K562 (cell line): ENCODE measurements at regions not wholly inside any gene's neighbourhood (a gene's known extent, or its start where the extent isn't known, plus 50 kb on each side); places are given as distances from the start of the nearest gene placed in this dataset.

Experiments used
- ATAC-seq: fragments of 200-7000 bp; cut with Tn5 transposase; 3 replicates; pipeline ENCODE4 v1.9.1; 2020; ENCODE audit warnings: moderate library complexity
- BruUV-seq: library from RNA; stranded (reverse); fragments of 400-500 nt; replicated peaks from 2 replicates; lab custom pipeline; 2021; lab: Mats Ljungman, UMichigan
- CTCF ChIA-PET: fragments of 300-600 bp; formaldehyde crosslinking; extraction: SDS; loops from one replicate; lab custom pipeline; 2021; ENCODE audit warnings: low intra/inter-chr PET ratio; lab: Yijun Ruan, JAX
- POLR2A ChIA-PET: fragments of 300-600, 350-650 bp; sonication (Branson Sonifier 250); formaldehyde crosslinking; extraction: SDS; loops from one replicate; lab custom pipeline; 2021; ENCODE audit warnings: antibody characterized with exemption, inconsistent platforms; lab: Yijun Ruan, JAX
- DNase-seq, 4 experiments: peaks; one replicate each; pipeline versions ENCODE4 v3.0.0 to v3.0.0-alpha.2; 2011 to 2018; ENCODE audit warnings: low spot score in 3 of 4, mixed read lengths in 3 of 4; ENCODE audit errors: extremely low read depth in 1 of 4
- FAIRE-seq: peaks from 2 replicates; lab custom pipeline; 2011; peaks lifted over from hg19 to GRCh38; lab: Jason Lieb, UNC
- H2AFZ ChIP-seq: 2 replicates; pipeline ENCODE4 v1.6.0; 2011; ENCODE audit warnings: low read depth, low read length, control low read depth, inconsistent platforms
- H3K27ac ChIP-seq: fragments of 200-600 bp; 3 replicates; pipeline ENCODE4 v1.8.0; 2011; ENCODE audit warnings: low read depth, mild to moderate bottlenecking, control low read depth, inconsistent platforms, low read length, moderate library complexity, mixed read lengths; ENCODE audit errors: extremely low read depth
- H3K27me3 ChIP-seq, 2 experiments: fragments of 300-600 bp in 1 of 2; 2 replicates in 1 of 2; 3 replicates in 1 of 2; pipeline versions ENCODE4 v1.6.0 to v1.8.0; 2011; ENCODE audit warnings: inconsistent platforms in 2 of 2, low read length in 2 of 2, mild to moderate bottlenecking in 1 of 2, mixed read lengths in 1 of 2, moderate library complexity in 1 of 2; ENCODE audit not compliant: control insufficient read depth in 2 of 2, insufficient read depth in 2 of 2
- H3K36me3 ChIP-seq: fragments of 300-600 bp; 3 replicates; pipeline ENCODE4 v1.8.0; 2011; ENCODE audit warnings: mild to moderate bottlenecking, low read length, inconsistent platforms; ENCODE audit not compliant: control insufficient read depth, insufficient read depth
- H3K4me1 ChIP-seq, 2 experiments: fragments of 200-600 bp in 1 of 2; replicated peaks in 1 of 2; 2 replicates in 1 of 2; 3 replicates in 1 of 2; pipeline versions ENCODE4 v1.5.1 to v1.8.0; 2011; ENCODE audit warnings: inconsistent platforms in 2 of 2, low read length in 2 of 2, mild to moderate bottlenecking in 1 of 2, mixed read lengths in 1 of 2, moderate library complexity in 1 of 2; ENCODE audit not compliant: control insufficient read depth in 2 of 2, insufficient read depth in 2 of 2
- H3K4me2 ChIP-seq: 2 replicates; pipeline ENCODE4 v1.6.1; 2011; ENCODE audit warnings: low read length, control low read depth, inconsistent platforms, mixed read lengths; ENCODE audit not compliant: insufficient read depth
- H3K4me3 ChIP-seq: fragments of 200-600 bp; sonication (generic), shearing (Covaris generic); 2 replicates; pipeline ENCODE4 v1.5.1; 2016; ENCODE audit warnings: control low read depth, inconsistent platforms
- H3K79me2 ChIP-seq: fragments of 200-600 bp; 3 replicates; pipeline ENCODE4 v1.8.0; 2011; ENCODE audit warnings: low read length, inconsistent platforms; ENCODE audit not compliant: control insufficient read depth, insufficient read depth
- H3K9ac ChIP-seq, 2 experiments: 2 replicates each; pipeline versions ENCODE4 v1.6.0 to v1.6.1; 2011; ENCODE audit warnings: low read depth in 2 of 2, low read length in 2 of 2, control low read depth in 1 of 2, inconsistent platforms in 1 of 2, mild to moderate bottlenecking in 1 of 2, mixed read lengths in 1 of 2; ENCODE audit not compliant: insufficient read depth in 1 of 2
- H3K9me1 ChIP-seq: one replicate; pipeline ENCODE4 v1.6.0; 2011; ENCODE audit warnings: inconsistent platforms, mild to moderate bottlenecking, low read length, moderate library complexity; ENCODE audit not compliant: control insufficient read depth, insufficient read depth
- H3K9me3 ChIP-seq: replicated peaks from 2 replicates; pipeline ENCODE4 v1.5.1; 2011; ENCODE audit warnings: low read depth, low read length, inconsistent platforms; ENCODE audit not compliant: control insufficient read depth, insufficient read depth
- H4K20me1 ChIP-seq: replicated peaks from 2 replicates; pipeline ENCODE4 v1.6.1; 2011; ENCODE audit warnings: low read length, inconsistent platforms, mixed read lengths; ENCODE audit not compliant: control insufficient read depth, insufficient read depth
- CBFA2T3 ChIP-seq: fragments of 450-650 bp; IDR thresholded peaks from 2 replicates; pipeline ENCODE4 v1.6.1; 2017
- CEBPG ChIP-seq, 3 experiments: fragments of 200-800 bp in 1 of 3; sonication (Bioruptor generic) in 1 of 3; sonication (generic) in 1 of 3; formaldehyde crosslinking in 1 of 3; IDR thresholded peaks in 2 of 3; conservative IDR thresholded peaks in 1 of 3; 2 replicates each; pipeline versions ENCODE4 v1.6.1 to v1.8.0; 2016 to 2022; ENCODE audit warnings: missing compliant biosample characterization in 2 of 3, missing genetic modification characterization in 2 of 3, mild to moderate bottlenecking in 1 of 3, missing genetic modification reagents in 1 of 3
- ERF ChIP-seq: fragments of 450-650 bp; formaldehyde crosslinking; IDR thresholded peaks from 2 replicates; pipeline ENCODE4 v1.4.0; 2020; ENCODE audit warnings: mild to moderate bottlenecking, mixed read lengths
- MAZ ChIP-seq, 2 experiments: fragments of 450-650 bp in 1 of 2; sonication (generic) in 1 of 2; formaldehyde crosslinking; IDR thresholded peaks in 1 of 2; conservative IDR thresholded peaks in 1 of 2; 2 replicates each; pipeline versions ENCODE4 v1.4.0 to v1.5.0; 2020; ENCODE audit warnings: mild to moderate bottlenecking in 1 of 2, missing genetic modification reagents in 1 of 2
- NFE2 ChIP-seq: IDR thresholded peaks from 2 replicates; pipeline ENCODE4 v1.6.1; 2014; ENCODE audit warnings: antibody characterized with exemption, low read depth
- PML ChIP-seq: IDR thresholded peaks from 2 replicates; pipeline ENCODE4 v1.6.1; 2012; ENCODE audit warnings: low read length, inconsistent platforms
- STAT5B ChIP-seq: fragments of 250-450 bp; sonication (Bioruptor Pico); IDR thresholded peaks from 2 replicates; pipeline ENCODE4 v1.8.0; 2021; ENCODE audit warnings: mild to moderate bottlenecking, inconsistent platforms
- XRCC5 ChIP-seq: fragments of 200-400 bp; formaldehyde crosslinking; IDR thresholded peaks from 2 replicates; pipeline ENCODE4 v1.6.1; 2017; ENCODE audit warnings: low read depth, mild to moderate bottlenecking, low read length
- ZFP36 ChIP-seq: fragments of 150-350 bp; IDR thresholded peaks from 2 replicates; pipeline ENCODE4 v1.6.1; 2018; ENCODE audit warnings: low read length, low read depth; ENCODE audit not compliant: partially characterized antibody
- ZNF316 ChIP-seq: fragments of 450-650 bp; IDR thresholded peaks from 2 replicates; pipeline ENCODE4 v1.6.1; 2016
- WGBS: fragments of 100-300 bp; shearing (Covaris generic); methylation state at CpG from one replicate; pipeline ENCODE4 v1.1.6; 2016; ENCODE audit warnings: low coverage, mixed read lengths; ENCODE audit not compliant: insufficient coverage; ENCODE audit errors: missing lambda C conversion rate; 5-methylcytosine and 5-hydroxymethylcytosine counted together
- in situ Hi-C: fragments of 300-500 bp; cut with MboI; formaldehyde crosslinking; loops from 4 replicates; pipeline ENCODE4 v1.15.0; 2018; ENCODE audit warnings: inconsistent platforms, mixed read lengths
- intact Hi-C: fragments of 100-400 bp; cut with micrococcal nuclease; formaldehyde crosslinking; loops from 2 replicates; pipeline ENCODE4 v1.14.2; 2022
- TF ChIP-seq, protein P1 (sequence below), 2 experiments: fragments of 450-650 bp; IDR thresholded peaks; 2 replicates each; pipeline ENCODE4 v1.6.1; 2018; ENCODE audit warnings: mild to moderate bottlenecking in 2 of 2, low read depth in 1 of 2; ENCODE audit not compliant: partially characterized antibody in 2 of 2
- TF ChIP-seq, protein P2 (sequence below): sonication (generic); formaldehyde crosslinking; IDR thresholded peaks from 2 replicates; pipeline ENCODE4 v1.8.0; 2023; ENCODE audit warnings: mild to moderate bottlenecking, missing genetic modification reagents
- TF ChIP-seq, protein P3 (sequence below), 2 experiments: fragments of 450-650 bp; conservative IDR thresholded peaks; 2 replicates each; pipeline ENCODE4 v1.6.1; 2017; ENCODE audit warnings: mild to moderate bottlenecking in 2 of 2, moderate library complexity in 2 of 2

DNA sequence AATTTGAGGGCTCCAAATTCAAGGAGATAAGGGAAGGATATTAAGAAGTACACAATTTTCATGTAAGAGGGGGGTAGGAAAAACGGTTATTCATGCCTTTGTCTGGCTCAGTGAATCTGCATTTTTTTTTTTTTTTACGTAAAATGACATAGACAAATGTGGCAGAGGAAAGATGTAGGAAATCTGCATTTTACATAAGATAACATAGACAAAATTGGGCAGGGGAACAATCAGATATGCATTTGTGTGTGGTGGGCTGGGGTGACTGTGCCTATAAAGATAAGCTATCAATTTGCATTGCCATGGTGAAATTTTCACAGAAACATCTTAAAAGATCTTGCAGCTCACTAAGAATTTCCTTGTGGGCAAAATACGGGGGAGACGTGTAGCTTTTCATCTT is 92.7 kb upstream of the GPR141 start:
- Histone ChIP-seq H3K4me1 (peaks cover 0 to 4% of the 10 kb centered on the region in 2 experiments; a peak in 2 of 5 replicates), H3K36me3 (no peaks in the 10 kb centered on the region), H3K4me2 (no peak overlapping the region), H3K4me3 (no peak overlapping the region), H3K27ac (peak overlapping the region; percentile 57; the same call in 1 of the 3 replicates), H2AFZ (no peak overlapping the region), H3K9me1 (no peaks in the 10 kb centered on the region), H3K79me2 (no peaks in the 10 kb centered on the region), H3K9me3 (no peaks in the 10 kb centered on the region), H4K20me1 (no peaks in the 10 kb centered on the region), H3K27me3 (no peaks in the 10 kb centered on the region), H3K9ac (no peak overlapping the region)
- ATAC-seq = no peak
- peak in 1 of 4 experiments; percentile 49 for DNase-seq
- WGBS = 0% methylated on average over 4 of the region's 4 CpGs
- no peak for FAIRE-seq
- BruUV-seq = no TSS peak
- CTCF ChIA-PET = interaction anchor here (0.7 kb wide), 2 partner anchors 243 to 1929 kb away, joined by 3 to 4 read pairs; no protein-coding TSS in a partner anchor
- intact Hi-C loops = no loop called here
- POLR2A ChIA-PET = interaction anchor here (0.7 kb wide), 1 partner anchor 165 kb away, joined by 4 read pairs; no protein-coding TSS in a partner anchor
- in situ Hi-C loops = no loop called here
- TF ChIP-seq ZFP36 = no peak
- no peak for TF ChIP-seq STAT5B
- 0 out of 4 replicates have a peak, but pooled peaks of 1 of the 2 experiments have one; percentile 29 for TF ChIP-seq MAZ (CRISPR knock-in tag; conservative IDR thresholded peaks at IDR 0.05 in 1 of 2, IDR thresholded peaks at IDR 0.05 in 1 of 2)
- no peak for TF ChIP-seq ERF (CRISPR knock-in tag)
- no peak for TF ChIP-seq CEBPG (CRISPR knock-in tag; IDR thresholded peaks at IDR 0.05)
- TF ChIP-seq CEBPG (tag; conservative IDR thresholded peaks at IDR 0.05 in 1 of 2, IDR thresholded peaks at IDR 0.05 in 1 of 2) = no peak
- TF ChIP-seq, protein P1, sequence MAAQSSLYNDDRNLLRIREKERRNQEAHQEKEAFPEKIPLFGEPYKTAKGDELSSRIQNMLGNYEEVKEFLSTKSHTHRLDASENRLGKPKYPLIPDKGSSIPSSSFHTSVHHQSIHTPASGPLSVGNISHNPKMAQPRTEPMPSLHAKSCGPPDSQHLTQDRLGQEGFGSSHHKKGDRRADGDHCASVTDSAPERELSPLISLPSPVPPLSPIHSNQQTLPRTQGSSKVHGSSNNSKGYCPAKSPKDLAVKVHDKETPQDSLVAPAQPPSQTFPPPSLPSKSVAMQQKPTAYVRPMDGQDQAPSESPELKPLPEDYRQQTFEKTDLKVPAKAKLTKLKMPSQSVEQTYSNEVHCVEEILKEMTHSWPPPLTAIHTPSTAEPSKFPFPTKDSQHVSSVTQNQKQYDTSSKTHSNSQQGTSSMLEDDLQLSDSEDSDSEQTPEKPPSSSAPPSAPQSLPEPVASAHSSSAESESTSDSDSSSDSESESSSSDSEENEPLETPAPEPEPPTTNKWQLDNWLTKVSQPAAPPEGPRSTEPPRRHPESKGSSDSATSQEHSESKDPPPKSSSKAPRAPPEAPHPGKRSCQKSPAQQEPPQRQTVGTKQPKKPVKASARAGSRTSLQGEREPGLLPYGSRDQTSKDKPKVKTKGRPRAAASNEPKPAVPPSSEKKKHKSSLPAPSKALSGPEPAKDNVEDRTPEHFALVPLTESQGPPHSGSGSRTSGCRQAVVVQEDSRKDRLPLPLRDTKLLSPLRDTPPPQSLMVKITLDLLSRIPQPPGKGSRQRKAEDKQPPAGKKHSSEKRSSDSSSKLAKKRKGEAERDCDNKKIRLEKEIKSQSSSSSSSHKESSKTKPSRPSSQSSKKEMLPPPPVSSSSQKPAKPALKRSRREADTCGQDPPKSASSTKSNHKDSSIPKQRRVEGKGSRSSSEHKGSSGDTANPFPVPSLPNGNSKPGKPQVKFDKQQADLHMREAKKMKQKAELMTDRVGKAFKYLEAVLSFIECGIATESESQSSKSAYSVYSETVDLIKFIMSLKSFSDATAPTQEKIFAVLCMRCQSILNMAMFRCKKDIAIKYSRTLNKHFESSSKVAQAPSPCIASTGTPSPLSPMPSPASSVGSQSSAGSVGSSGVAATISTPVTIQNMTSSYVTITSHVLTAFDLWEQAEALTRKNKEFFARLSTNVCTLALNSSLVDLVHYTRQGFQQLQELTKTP (IDR thresholded peaks at IDR 0.05; ENCODE audit: low read depth in 1 of 2, partially characterized antibody in 2 of 2) = no peak
- TF ChIP-seq, protein P2, sequence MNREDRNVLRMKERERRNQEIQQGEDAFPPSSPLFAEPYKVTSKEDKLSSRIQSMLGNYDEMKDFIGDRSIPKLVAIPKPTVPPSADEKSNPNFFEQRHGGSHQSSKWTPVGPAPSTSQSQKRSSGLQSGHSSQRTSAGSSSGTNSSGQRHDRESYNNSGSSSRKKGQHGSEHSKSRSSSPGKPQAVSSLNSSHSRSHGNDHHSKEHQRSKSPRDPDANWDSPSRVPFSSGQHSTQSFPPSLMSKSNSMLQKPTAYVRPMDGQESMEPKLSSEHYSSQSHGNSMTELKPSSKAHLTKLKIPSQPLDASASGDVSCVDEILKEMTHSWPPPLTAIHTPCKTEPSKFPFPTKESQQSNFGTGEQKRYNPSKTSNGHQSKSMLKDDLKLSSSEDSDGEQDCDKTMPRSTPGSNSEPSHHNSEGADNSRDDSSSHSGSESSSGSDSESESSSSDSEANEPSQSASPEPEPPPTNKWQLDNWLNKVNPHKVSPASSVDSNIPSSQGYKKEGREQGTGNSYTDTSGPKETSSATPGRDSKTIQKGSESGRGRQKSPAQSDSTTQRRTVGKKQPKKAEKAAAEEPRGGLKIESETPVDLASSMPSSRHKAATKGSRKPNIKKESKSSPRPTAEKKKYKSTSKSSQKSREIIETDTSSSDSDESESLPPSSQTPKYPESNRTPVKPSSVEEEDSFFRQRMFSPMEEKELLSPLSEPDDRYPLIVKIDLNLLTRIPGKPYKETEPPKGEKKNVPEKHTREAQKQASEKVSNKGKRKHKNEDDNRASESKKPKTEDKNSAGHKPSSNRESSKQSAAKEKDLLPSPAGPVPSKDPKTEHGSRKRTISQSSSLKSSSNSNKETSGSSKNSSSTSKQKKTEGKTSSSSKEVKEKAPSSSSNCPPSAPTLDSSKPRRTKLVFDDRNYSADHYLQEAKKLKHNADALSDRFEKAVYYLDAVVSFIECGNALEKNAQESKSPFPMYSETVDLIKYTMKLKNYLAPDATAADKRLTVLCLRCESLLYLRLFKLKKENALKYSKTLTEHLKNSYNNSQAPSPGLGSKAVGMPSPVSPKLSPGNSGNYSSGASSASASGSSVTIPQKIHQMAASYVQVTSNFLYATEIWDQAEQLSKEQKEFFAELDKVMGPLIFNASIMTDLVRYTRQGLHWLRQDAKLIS (CRISPR knock-in tag) = no peak
- TF ChIP-seq XRCC5 = no peak
- no peak for TF ChIP-seq PML
- TF ChIP-seq, protein P3, sequence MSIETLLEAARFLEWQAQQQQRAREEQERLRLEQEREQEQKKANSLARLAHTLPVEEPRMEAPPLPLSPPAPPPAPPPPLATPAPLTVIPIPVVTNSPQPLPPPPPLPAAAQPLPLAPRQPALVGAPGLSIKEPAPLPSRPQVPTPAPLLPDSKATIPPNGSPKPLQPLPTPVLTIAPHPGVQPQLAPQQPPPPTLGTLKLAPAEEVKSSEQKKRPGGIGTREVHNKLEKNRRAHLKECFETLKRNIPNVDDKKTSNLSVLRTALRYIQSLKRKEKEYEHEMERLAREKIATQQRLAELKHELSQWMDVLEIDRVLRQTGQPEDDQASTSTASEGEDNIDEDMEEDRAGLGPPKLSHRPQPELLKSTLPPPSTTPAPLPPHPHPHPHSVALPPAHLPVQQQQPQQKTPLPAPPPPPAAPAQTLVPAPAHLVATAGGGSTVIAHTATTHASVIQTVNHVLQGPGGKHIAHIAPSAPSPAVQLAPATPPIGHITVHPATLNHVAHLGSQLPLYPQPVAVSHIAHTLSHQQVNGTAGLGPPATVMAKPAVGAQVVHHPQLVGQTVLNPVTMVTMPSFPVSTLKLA (conservative IDR thresholded peaks at IDR 0.05) = no peak
- peak; percentile 44 for TF ChIP-seq NFE2
- TF ChIP-seq CBFA2T3 = peak; percentile 49; the same call in 1 of the 2 replicates
- TF ChIP-seq ZNF316 = no peak
